Naive B cell (primary cell): ENCODE measurements at regions not wholly inside any gene's neighbourhood (a gene's known extent, or its start where the extent isn't known, plus 50 kb on each side); places are given as distances from the start of the nearest gene placed in this dataset.
A peak's percentile ranks its signal among the peaks of the same experiment; 100 is the strongest.
"Not testable (repeated sequence)": the region's sequence is repeated elsewhere in the genome, so short reads cannot be mapped to it uniquely, and the experiment has no call there.

ENCODE experiments used
- ATAC-seq, 2 donors: fragments of 150-1000 bp; cut with Tn5 transposase; 2 replicates each; pipeline ENCODE4 v1.10.0; 2021; ENCODE audit warnings: low read depth in 2 of 2, mild to moderate bottlenecking in 2 of 2, moderate library complexity in 2 of 2
- DNase-seq: peaks from one replicate; pipeline ENCODE4 v3.0.0; 2022
- H3K27ac Mint-ChIP-seq, 6 donors: one replicate each; pipeline ENCODE4 v1.8.0; 2020 to 2022; ENCODE audit warnings: mild to moderate bottlenecking in 6 of 6, mixed read lengths in 6 of 6, moderate library complexity in 5 of 6, inconsistent platforms in 2 of 6
- H3K27me3 Mint-ChIP-seq, 3 donors: one replicate each; pipeline ENCODE4 v1.8.0; 2021 to 2022; ENCODE audit warnings: mixed read lengths in 3 of 3, mild to moderate bottlenecking in 1 of 3
- H3K36me3 Mint-ChIP-seq, 2 donors: one replicate each; pipeline ENCODE4 v1.8.0; 2020 to 2022; ENCODE audit warnings: mixed read lengths in 2 of 2, inconsistent platforms in 1 of 2, mild to moderate bottlenecking in 1 of 2
- H3K4me1 Mint-ChIP-seq, 3 donors: one replicate each; pipeline ENCODE4 v1.8.0; 2020 to 2022; ENCODE audit warnings: mixed read lengths in 3 of 3, inconsistent platforms in 1 of 3, mild to moderate bottlenecking in 1 of 3, moderate library complexity in 1 of 3
- H3K4me3 Mint-ChIP-seq, 8 donors: one replicate each; pipeline ENCODE4 v1.8.0; 2020 to 2022; ENCODE audit warnings: mild to moderate bottlenecking in 8 of 8, mixed read lengths in 8 of 8, moderate library complexity in 8 of 8, inconsistent platforms in 2 of 8
- H3K9me3 Mint-ChIP-seq, 7 donors: one replicate each; pipeline ENCODE4 v1.8.0; 2020 to 2022; ENCODE audit warnings: mixed read lengths in 7 of 7, mild to moderate bottlenecking in 5 of 7, inconsistent platforms in 2 of 7, moderate library complexity in 1 of 7

GRCh38 chr12:94819011-94819410, 168.7 kb upstream of the TMCC3 start:
- H3K4me1 Mint-ChIP-seq: peaks cover 43 to 65% (median 56%) of the 10 kb centered on the region in 3 donors
- H3K27ac Mint-ChIP-seq: peak overlapping the region in 4 of 6 donors; percentile 31 to 93 (median 68)
- ATAC-seq: no peak
- peak overlapping the region in 6 of 8 donors; percentile 1 to 81 (median 42) for H3K4me3 Mint-ChIP-seq
- H3K9me3 Mint-ChIP-seq: peaks cover 0 to 14% (median 8%) of the 10 kb centered on the region in 7 donors
- DNase-seq: no peak
- no peaks in the 10 kb centered on the region for H3K27me3 Mint-ChIP-seq
- peaks cover 3 to 7% of the 10 kb centered on the region in 2 donors for H3K36me3 Mint-ChIP-seq

GRCh38 chr12:94817695-94818075, 167.3 kb upstream of the TMCC3 start:
- ATAC-seq (no peak), DNase-seq (no peak)
- Mint-ChIP-seq H3K4me1 (peaks cover 47 to 65% (median 56%) of the 10 kb centered on the region in 3 donors), H3K27ac (peak overlapping the region; percentile 28 to 97 (median 92)), H3K36me3 (peaks cover 14 to 16% of the 10 kb centered on the region in 2 donors), H3K4me3 (peak overlapping the region; percentile 81 to 93 (median 88)), H3K9me3 (peaks cover 4 to 27% (median 22%) of the 10 kb centered on the region in 7 donors), H3K27me3 (no peaks in the 10 kb centered on the region)

GRCh38 chr12:94817201-94817600, 166.8 kb upstream of the TMCC3 start:
- H3K36me3 Mint-ChIP-seq: peaks cover 14 to 19% of the 10 kb centered on the region in 2 donors
- H3K4me3 Mint-ChIP-seq: peak overlapping the region; percentile 74 to 93 (median 87)
- not testable (repeated sequence) for DNase-seq, ATAC-seq, H3K27me3 Mint-ChIP-seq
- peaks cover 4 to 30% (median 26%) of the 10 kb centered on the region in 7 donors for H3K9me3 Mint-ChIP-seq
- H3K27ac Mint-ChIP-seq: peak overlapping the region; percentile 16 to 95 (median 91)
- H3K4me1 Mint-ChIP-seq: peaks cover 47 to 63% (median 56%) of the 10 kb centered on the region in 3 donors

GRCh38 chr12:94816746-94817145, 166.4 kb upstream of the TMCC3 start:
- peak overlapping the region; percentile 74 to 93 (median 87) for H3K4me3 Mint-ChIP-seq

GRCh38 chr12:94815958-94816357, 165.6 kb upstream of the TMCC3 start:
- Mint-ChIP-seq H3K4me1 (peaks cover 43 to 61% (median 54%) of the 10 kb centered on the region in 3 donors), H3K9me3 (peaks cover 4 to 39% (median 36%) of the 10 kb centered on the region in 7 donors), H3K27ac (peak overlapping the region; percentile 66 to 91 (median 86)), H3K4me3 (peak overlapping the region; percentile 74 to 93 (median 87)), H3K36me3 (peaks cover 19 to 21% of the 10 kb centered on the region in 2 donors), H3K27me3 (no peaks in the 10 kb centered on the region)
- DNase-seq (no peak), ATAC-seq (no peak)

More at GRCh38 chr12:94816746-94817145, 166.4 kb upstream of the TMCC3 start:
- H3K27ac Mint-ChIP-seq: peak overlapping the region in 5 of 6 donors; percentile 90 to 95 (median 91)
- peaks cover 15 to 19% of the 10 kb centered on the region in 2 donors for H3K36me3 Mint-ChIP-seq
- not testable (repeated sequence) for ATAC-seq, DNase-seq, H3K27me3 Mint-ChIP-seq
- H3K9me3 Mint-ChIP-seq: peaks cover 4 to 32% (median 29%) of the 10 kb centered on the region in 7 donors
- peaks cover 44 to 60% (median 56%) of the 10 kb centered on the region in 3 donors for H3K4me1 Mint-ChIP-seq

- peak overlapping the region in 3 of 6 donors; percentile 7 to 91 (median 91) for H3K27ac Mint-ChIP-seq
- peaks cover 38 to 58% (median 50%) of the 10 kb centered on the region in 3 donors for H3K4me1 Mint-ChIP-seq
- H3K27me3 Mint-ChIP-seq: no peaks in the 10 kb centered on the region
- H3K9me3 Mint-ChIP-seq: peaks cover 4 to 44% (median 40%) of the 10 kb centered on the region in 7 donors
- no peak for ATAC-seq
- peaks cover 20 to 26% of the 10 kb centered on the region in 2 donors for H3K36me3 Mint-ChIP-seq
- DNase-seq: no peak
- peak overlapping the region; percentile 74 to 93 (median 87) for H3K4me3 Mint-ChIP-seq
Observed at GRCh38 chr12:94815450-94815849, 165.1 kb upstream of the TMCC3 start.

GRCh38 chr12:94813314-94813713, 163.0 kb upstream of the TMCC3 start:
- peaks cover 7 to 50% (median 43%) of the 10 kb centered on the region in 7 donors for H3K9me3 Mint-ChIP-seq
- peaks cover 30 to 49% (median 47%) of the 10 kb centered on the region in 3 donors for H3K4me1 Mint-ChIP-seq
- peaks cover 39 to 45% of the 10 kb centered on the region in 2 donors for H3K36me3 Mint-ChIP-seq
- peak overlapping the region in 2 of 6 donors; percentile 54 to 82 for H3K27ac Mint-ChIP-seq
- H3K4me3 Mint-ChIP-seq: peak overlapping the region in 1 of 8 donors; percentile 39
- ATAC-seq (no peak), DNase-seq (no peak)
- H3K27me3 Mint-ChIP-seq: no peaks in the 10 kb centered on the region

GRCh38 chr12:94812345-94812744, 162.0 kb upstream of the TMCC3 start:
- Mint-ChIP-seq H3K4me3 (no peak overlapping the region), H3K27me3 (no peaks in the 10 kb centered on the region), H3K36me3 (peaks cover 39 to 45% of the 10 kb centered on the region in 2 donors), H3K4me1 (peaks cover 23 to 47% (median 38%) of the 10 kb centered on the region in 3 donors), H3K27ac (peak overlapping the region in 1 of 6 donors; percentile 54), H3K9me3 (peaks cover 7 to 50% (median 43%) of the 10 kb centered on the region in 7 donors)
- no peak for ATAC-seq
- DNase-seq: no peak

GRCh38 chr12:94811611-94812010, 161.3 kb upstream of the TMCC3 start:
- Mint-ChIP-seq H3K27me3 (no peaks in the 10 kb centered on the region), H3K36me3 (peaks cover 39 to 50% of the 10 kb centered on the region in 2 donors), H3K27ac (no peak overlapping the region), H3K4me1 (peaks cover 27 to 43% (median 36%) of the 10 kb centered on the region in 3 donors), H3K9me3 (peaks cover 7 to 50% (median 43%) of the 10 kb centered on the region in 7 donors), H3K4me3 (no peak overlapping the region)
- no peak for DNase-seq
- no peak for ATAC-seq

GRCh38 chr12:94807951-94808350, 157.6 kb upstream of the TMCC3 start:
- peaks cover 25 to 50% (median 38%) of the 10 kb centered on the region in 3 donors for H3K4me1 Mint-ChIP-seq
- no peak overlapping the region for H3K4me3 Mint-ChIP-seq
- H3K9me3 Mint-ChIP-seq: peaks cover 3 to 30% (median 21%) of the 10 kb centered on the region in 7 donors
- ATAC-seq (no peak), DNase-seq (no peak)
- no peak overlapping the region for H3K27ac Mint-ChIP-seq
- peaks cover 38 to 47% of the 10 kb centered on the region in 2 donors for H3K36me3 Mint-ChIP-seq
- no peaks in the 10 kb centered on the region for H3K27me3 Mint-ChIP-seq

GRCh38 chr12:94806617-94807016, 156.3 kb upstream of the TMCC3 start:
- H3K9me3 Mint-ChIP-seq: peaks cover 3 to 19% (median 12%) of the 10 kb centered on the region in 7 donors
- peaks cover 28 to 55% (median 42%) of the 10 kb centered on the region in 3 donors for H3K4me1 Mint-ChIP-seq
- H3K36me3 Mint-ChIP-seq: peaks cover 32 to 48% of the 10 kb centered on the region in 2 donors
- ATAC-seq: no peak
- no peak for DNase-seq
- no peaks in the 10 kb centered on the region for H3K27me3 Mint-ChIP-seq
- peak overlapping the region in 3 of 6 donors; percentile 0 to 47 (median 37) for H3K27ac Mint-ChIP-seq
- no peak overlapping the region for H3K4me3 Mint-ChIP-seq

- H3K4me3 Mint-ChIP-seq: no peak overlapping the region
- H3K9me3 Mint-ChIP-seq: peaks cover 3 to 12% (median 6%) of the 10 kb centered on the region in 7 donors
- no peaks in the 10 kb centered on the region for H3K27me3 Mint-ChIP-seq
- peak; percentile 72 to 81 for ATAC-seq
- peaks cover 32 to 43% of the 10 kb centered on the region in 2 donors for H3K36me3 Mint-ChIP-seq
- H3K4me1 Mint-ChIP-seq: peaks cover 28 to 59% (median 43%) of the 10 kb centered on the region in 3 donors
- DNase-seq: no peak
- H3K27ac Mint-ChIP-seq: peak overlapping the region; percentile 16 to 90 (median 39)
Observed at GRCh38 chr12:94805749-94806529, 155.6 kb upstream of the TMCC3 start.

GRCh38 chr12:94803939-94804338, 153.6 kb upstream of the TMCC3 start:
- DNase-seq (no peak), ATAC-seq (no peak)
- Mint-ChIP-seq H3K4me1 (peaks cover 32 to 67% (median 42%) of the 10 kb centered on the region in 3 donors), H3K36me3 (peaks cover 16 to 23% of the 10 kb centered on the region in 2 donors), H3K27me3 (no peaks in the 10 kb centered on the region), H3K4me3 (no peak overlapping the region), H3K9me3 (peaks cover 0 to 2% (median 0%) of the 10 kb centered on the region in 7 donors), H3K27ac (peak overlapping the region in 1 of 6 donors; percentile 15)
